NCI-H1417 (cell line): ENCODE measurements at regions not wholly inside any gene's neighbourhood (a gene's known extent, or its start where the extent isn't known, plus 50 kb on each side); places are given as distances from the start of the nearest gene placed in this dataset.

ENCODE experiments used
- DNase-seq, 3 experiments: peaks; one replicate each; lab custom pipeline; 2025; lab: John Stamatoyannopoulos, UW

DNA sequence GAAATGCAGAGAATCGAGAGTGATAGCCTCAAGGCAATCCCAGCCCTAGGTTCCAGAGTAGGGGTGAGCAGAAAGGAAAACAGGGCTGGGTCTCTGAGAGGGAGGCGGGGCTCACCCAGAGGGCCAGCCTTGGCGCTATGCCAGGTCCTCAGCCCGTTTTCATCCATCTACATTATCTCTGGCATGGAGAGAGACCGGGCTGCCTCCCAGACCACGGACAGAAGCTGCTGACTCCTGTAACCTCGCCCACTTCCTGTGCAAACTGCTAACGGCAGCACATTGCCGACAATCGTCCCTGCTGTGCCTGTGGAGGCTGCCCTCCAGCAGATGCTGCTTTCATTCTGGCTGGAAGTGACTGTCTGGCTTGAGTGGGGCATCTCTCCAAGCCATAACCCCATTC is 569.1 kb downstream of the NPHP4 start:
- DNase-seq, result peak; percentile 75 to 94 (median 90)

GRCh38 chr1:5419501-5419900 is 572.7 kb downstream of the NPHP4 start:
- no peak for DNase-seq

GRCh38 chr1:5416518-5416917 is 575.7 kb downstream of the NPHP4 start:
- DNase-seq, result no peak

GRCh38 chr1:5415606-5416005 is 576.6 kb downstream of the NPHP4 start:
- DNase-seq, result peak in 1 of 3 experiments; percentile 3

GRCh38 chr1:5410652-5411051 is 581.6 kb downstream of the NPHP4 start:
- DNase-seq, result peak; percentile 55 to 82 (median 66)

GRCh38 chr1:5408401-5408800 is 583.8 kb downstream of the NPHP4 start:
- DNase-seq, result no peak

DNA sequence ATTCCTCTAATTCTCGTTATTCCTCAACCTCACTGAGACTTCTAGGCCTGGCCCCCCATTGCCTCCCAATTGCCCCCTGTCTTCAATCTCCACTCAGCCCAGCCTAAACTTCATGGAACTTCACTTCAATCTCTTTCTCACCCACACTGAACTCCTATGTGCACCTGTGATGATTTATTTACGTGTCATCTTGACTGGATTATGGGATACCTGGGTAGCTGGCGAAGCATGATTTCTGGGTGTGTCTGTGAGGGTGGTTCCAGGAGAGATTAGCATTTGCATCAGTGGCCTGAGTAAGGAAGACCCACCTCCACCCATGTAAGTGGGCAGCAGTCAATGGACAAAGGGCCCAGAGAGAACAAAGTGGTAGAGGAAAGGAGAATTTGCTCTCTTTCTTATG is 587.0 kb downstream of the NPHP4 start:
- no peak for DNase-seq

- DNase-seq, result no peak
Measured at GRCh38 chr1:5404412-5405203, 587.6 kb downstream of the NPHP4 start.

GRCh38 chr1:5403935-5404334 is 588.3 kb downstream of the NPHP4 start:
- no peak for DNase-seq

DNA sequence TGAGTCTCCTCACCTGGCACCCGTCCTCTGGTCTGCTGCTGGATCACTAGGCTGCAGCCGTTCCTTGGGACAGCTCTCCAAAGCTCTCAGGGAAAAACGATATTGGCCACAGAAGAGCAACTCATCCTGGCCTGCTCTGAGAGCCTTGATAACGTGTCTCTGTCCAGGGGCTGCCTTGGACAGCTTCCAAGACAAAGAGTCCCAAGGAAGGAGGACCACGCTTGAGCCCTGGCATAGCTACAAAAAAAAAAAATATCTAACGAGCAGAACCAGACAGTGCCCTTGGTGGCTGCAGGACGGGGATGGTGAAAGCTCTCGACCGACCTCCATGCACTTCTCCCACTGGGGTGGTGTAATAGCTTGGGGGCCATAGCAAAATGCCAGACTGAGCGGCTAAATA is 589.6 kb downstream of the NPHP4 start:
- DNase-seq, result no peak

GRCh38 chr1:5399771-5400170 is 592.5 kb downstream of the NPHP4 start:
- no peak for DNase-seq

DNA sequence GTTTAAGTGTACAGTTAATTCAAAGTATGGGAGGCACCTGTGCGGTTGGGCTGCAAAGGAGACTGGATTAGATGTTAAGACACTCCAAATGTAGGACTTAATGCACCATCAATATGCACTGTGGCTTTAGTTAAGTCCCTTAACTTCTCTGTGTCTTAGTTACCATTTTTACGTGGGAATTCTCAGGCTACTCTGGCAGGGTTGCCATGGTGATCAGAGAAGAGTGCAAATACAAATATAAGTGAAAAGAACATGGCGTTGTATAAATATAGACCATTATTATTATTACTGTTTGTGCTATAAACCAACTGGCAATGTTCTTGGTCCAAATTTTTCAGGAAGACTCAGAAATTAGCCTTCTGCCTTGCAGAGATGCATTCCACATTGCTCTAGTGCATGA is 595.6 kb downstream of the NPHP4 start:
- no peak for DNase-seq

- DNase-seq, result no peak
Measured at GRCh38 chr1:5394111-5394510, 598.1 kb downstream of the NPHP4 start.

DNA sequence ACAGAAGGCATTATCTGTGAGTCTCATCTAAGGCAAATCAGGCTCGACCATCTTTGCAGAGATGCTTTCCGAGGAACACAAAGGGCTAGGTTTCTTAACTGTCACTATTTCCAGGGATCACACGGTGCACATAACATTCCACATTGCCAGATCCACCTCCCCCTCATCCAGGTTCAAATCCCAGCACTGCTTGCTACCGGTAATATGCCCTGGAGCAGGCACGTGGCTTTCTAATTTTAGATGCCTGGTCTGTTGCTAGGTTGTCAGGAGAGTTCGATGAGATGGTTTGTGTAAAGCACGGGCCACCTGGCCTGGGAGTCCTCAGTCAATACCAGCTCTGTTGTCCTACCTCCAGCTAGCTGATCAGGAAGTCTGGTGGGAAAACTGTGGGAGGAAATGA is 598.6 kb downstream of the NPHP4 start:
- peak in 1 of 3 experiments; percentile 6 for DNase-seq

DNA sequence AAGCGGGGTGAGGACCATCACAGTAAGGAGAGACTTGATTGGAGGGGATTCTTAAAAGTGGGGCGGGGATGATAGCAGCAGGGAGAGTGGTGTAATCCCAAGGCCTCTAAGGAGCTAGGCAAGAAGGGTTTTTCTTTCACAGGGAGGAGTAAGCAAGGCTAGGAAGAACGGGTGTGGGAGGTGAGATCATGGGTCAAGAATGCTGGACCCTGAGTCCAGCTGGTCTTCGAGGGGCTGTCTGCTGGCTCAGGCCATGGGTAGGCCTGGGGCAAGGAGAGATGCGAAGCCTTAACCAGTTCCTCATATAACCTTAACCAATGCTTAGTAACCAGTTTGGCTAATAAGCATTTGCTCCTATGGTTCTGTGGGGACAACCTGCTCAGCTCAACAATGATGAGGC is 599.1 kb downstream of the NPHP4 start:
- DNase-seq, result no peak

GRCh38 chr1:5391725-5392124 is 600.5 kb downstream of the NPHP4 start:
- DNase-seq, result no peak

- DNase-seq, result no peak
Measured at GRCh38 chr1:5390504-5390903, 601.7 kb downstream of the NPHP4 start.

DNA sequence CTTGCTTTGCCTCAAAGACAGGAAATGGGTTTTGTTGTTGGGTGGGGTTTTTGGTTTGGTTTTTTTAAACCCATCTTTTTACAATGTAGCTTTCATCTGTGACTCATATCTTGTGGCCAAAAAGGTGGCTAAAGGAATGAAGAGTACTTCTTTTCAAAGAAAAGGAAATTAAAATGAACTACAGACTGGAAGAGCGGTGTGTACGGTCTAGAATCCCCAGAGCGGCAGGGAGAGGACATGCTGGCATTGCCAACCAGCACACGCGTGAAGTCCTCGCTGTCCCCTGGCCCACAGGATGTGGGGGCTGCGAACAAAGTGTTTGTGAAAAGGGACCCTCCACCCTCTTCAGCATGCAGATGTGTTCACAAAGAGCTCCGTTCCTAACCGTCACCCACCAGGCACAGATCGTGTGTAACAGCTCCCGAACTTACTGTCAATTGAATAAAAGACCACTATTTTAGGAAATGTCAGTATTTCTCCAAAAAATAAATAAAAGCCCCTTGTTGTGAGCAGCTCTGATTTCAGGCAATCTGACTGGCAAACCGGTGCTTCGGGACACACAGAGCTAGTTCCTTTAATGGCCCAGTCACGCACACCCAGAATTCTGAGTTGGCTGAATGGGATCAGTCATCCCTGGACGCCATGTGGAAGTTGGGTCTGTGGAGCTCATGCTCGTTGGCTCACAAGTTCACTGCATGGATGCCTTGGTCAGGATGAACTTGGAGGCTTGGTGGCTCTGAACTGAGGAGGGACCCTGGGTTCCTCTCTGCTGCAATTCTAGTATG is 602.9 kb downstream of the NPHP4 start:
- DNase-seq, result no peak

DNA sequence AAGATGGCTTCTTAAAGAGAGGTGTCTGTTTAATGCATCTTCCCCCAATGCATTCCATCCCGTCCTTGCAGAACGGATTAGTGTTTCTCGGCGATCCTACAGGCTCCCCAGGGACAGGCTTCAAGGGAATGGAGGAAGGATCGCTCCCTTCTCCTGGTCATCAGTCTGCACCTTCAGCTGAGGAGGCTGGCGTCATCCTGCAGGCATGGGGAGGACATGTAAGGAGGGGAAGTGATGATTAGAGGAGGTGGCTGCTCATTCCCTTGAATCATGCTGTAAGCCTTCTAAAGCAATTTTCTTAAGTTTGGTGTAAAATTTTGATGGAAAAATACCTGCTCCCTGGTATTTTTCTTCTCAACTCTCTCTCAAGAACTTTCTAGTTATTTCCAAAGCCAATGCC is 603.6 kb downstream of the NPHP4 start:
- DNase-seq, result no peak

- DNase-seq, result no peak
Measured at GRCh38 chr1:5386371-5386770, 605.9 kb downstream of the NPHP4 start.

DNA sequence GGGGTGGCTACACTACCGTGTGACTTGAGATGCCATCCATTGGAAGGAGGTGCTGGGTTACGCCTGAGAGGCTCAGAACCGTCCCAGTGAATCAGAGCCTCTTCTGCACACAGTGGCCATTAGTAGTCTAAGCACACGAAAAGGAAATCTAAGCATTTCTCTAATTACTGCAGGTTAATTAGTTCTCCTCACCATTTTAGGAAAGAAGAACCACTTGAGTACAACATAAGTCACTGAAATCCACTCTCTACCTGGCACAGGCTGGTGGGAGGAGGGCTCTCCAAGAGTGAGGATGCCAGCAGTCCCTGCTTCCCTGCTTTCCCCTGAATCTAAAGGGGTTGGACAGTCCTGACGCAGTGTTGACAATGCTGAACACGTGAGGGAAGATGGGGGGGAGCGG is 606.3 kb downstream of the NPHP4 start:
- DNase-seq, result no peak

- no peak for DNase-seq
Measured at GRCh38 chr1:5385096-5385799, 607.0 kb downstream of the NPHP4 start.

DNA sequence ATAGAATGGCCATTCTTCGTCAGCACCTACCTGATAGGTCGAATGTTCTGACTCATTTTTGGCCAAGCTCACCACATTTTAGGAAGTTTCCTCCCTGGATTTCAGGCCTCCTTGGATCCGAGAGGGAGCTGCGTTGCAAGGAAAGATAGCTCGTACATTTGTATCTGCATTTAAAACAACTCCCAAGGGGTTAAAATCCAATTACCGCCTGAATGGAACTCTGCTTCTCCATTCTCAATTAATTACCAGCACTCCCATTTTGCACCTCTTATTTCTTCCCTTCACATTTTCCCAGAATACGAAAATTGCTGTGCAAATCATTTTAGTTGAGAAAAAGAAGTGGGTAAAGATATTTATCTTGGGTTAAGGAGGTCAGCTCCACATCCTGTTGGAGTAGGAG is 610.7 kb downstream of the NPHP4 start:
- DNase-seq, result no peak
